Left lung (tissue), 4 donors: ENCODE measurements at regions not wholly inside any gene's neighbourhood (a gene's known extent, or its start where the extent isn't known, plus 50 kb on each side); places are given as distances from the start of the nearest gene placed in this dataset.

ENCODE experiments used
- ATAC-seq: fragments of 200-7000 bp; cut with Tn5 transposase; one replicate; pipeline ENCODE4 v1.9.1; 2020; ENCODE audit warnings: moderate library complexity
- DNase-seq, 4 donors: peaks; one replicate each; pipeline ENCODE4 v3.0.0-alpha.2; 2013 to 2020
- H3K27ac ChIP-seq, 2 donors: fragments of 200-600 bp; sonication (generic) in 1 of 2; one replicate each; pipeline versions ENCODE4 v1.5.0 to v1.8.0; 2020 to 2021
- H3K27me3 ChIP-seq, 2 donors: fragments of 200-600 bp; sonication (generic) in 1 of 2; one replicate each; pipeline versions ENCODE4 v1.5.0 to v1.8.0; 2020 to 2021
- H3K36me3 ChIP-seq, 2 donors: fragments of 200-600 bp; sonication (generic) in 1 of 2; one replicate each; pipeline versions ENCODE4 v1.5.0 to v1.8.0; 2020 to 2021
- H3K4me1 ChIP-seq, 2 donors: fragments of 200-600 bp; one replicate each; pipeline ENCODE4 v1.8.0; 2021
- H3K4me3 ChIP-seq, 2 donors: fragments of 200-600 bp; sonication (generic) in 1 of 2; one replicate each; pipeline versions ENCODE4 v1.5.0 to v1.8.0; 2020 to 2021; ENCODE audit warnings: mild to moderate bottlenecking in 1 of 2
- H3K9me3 ChIP-seq, 2 donors: fragments of 200-600 bp; sonication (generic) in 1 of 2; one replicate each; pipeline versions ENCODE4 v1.5.0 to v1.8.0; 2020 to 2021
- intact Hi-C, 2 donors: fragments of 100-400 bp; cut with DNase I; formaldehyde crosslinking; loops; one replicate each; pipeline versions ENCODE4 v1.11.2 to v1.14.2; 2022
- TF ChIP-seq, protein P1 (sequence below), 2 donors: fragments of 200-600 bp; sonication (generic) in 1 of 2; IDR thresholded peaks; one replicate each; pipeline versions ENCODE4 v1.5.0 to v1.8.0; 2021; ENCODE audit warnings: antibody characterized with exemption in 2 of 2
- donor health status: DM: no; HTN: yes; CAD: no.
- donor health status: DM: no; HTN: no; CAD: no.

DNA sequence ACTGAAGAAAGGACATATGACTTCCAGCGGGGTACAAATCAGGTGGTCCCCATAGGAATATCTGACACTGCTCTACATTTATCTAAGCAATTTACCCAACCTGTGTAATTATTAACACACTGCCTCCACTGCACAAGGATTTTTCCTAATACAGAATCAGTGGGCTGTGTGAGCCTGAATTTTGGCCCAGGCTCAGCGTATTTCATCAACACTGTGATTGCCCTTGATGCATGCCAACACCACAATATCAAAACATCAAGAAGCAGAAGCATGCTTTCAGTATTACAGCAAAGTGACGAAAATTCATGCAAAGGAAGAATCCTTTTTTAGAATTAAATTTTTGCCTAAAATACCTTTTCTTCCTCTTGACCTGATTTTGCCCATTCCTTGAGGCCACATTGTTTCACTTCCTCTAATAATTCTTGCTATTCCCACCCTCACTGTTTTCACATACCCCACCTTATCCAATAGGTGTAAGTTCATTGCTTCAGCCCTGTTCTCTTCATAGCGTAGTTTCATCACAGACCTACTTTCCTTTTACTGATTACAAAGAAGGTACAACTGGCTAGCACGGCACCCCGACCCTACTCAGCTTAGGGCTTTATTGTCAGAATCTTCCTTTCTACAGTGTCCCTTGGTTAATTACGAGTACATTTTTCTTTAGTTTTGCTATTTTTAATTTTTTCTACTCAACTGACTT, 83.7 kb upstream of the PTCHD4 start:
- H3K27ac ChIP-seq = no peak overlapping the region
- peaks cover 0 to 2% of the 10 kb centered on the region in 2 donors for H3K9me3 ChIP-seq
- peak in 2 of 4 donors; percentile 27 to 32 for DNase-seq
- H3K4me3 ChIP-seq = no peak overlapping the region
- no peaks in the 10 kb centered on the region for H3K27me3 ChIP-seq
- H3K4me1 ChIP-seq = no peaks in the 10 kb centered on the region
- TF ChIP-seq, protein P1, sequence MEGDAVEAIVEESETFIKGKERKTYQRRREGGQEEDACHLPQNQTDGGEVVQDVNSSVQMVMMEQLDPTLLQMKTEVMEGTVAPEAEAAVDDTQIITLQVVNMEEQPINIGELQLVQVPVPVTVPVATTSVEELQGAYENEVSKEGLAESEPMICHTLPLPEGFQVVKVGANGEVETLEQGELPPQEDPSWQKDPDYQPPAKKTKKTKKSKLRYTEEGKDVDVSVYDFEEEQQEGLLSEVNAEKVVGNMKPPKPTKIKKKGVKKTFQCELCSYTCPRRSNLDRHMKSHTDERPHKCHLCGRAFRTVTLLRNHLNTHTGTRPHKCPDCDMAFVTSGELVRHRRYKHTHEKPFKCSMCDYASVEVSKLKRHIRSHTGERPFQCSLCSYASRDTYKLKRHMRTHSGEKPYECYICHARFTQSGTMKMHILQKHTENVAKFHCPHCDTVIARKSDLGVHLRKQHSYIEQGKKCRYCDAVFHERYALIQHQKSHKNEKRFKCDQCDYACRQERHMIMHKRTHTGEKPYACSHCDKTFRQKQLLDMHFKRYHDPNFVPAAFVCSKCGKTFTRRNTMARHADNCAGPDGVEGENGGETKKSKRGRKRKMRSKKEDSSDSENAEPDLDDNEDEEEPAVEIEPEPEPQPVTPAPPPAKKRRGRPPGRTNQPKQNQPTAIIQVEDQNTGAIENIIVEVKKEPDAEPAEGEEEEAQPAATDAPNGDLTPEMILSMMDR (IDR thresholded peaks at IDR 0.05) = no peak
- no peaks in the 10 kb centered on the region for H3K36me3 ChIP-seq
- no peak for ATAC-seq
- intact Hi-C loops = no loop called here

DNA sequence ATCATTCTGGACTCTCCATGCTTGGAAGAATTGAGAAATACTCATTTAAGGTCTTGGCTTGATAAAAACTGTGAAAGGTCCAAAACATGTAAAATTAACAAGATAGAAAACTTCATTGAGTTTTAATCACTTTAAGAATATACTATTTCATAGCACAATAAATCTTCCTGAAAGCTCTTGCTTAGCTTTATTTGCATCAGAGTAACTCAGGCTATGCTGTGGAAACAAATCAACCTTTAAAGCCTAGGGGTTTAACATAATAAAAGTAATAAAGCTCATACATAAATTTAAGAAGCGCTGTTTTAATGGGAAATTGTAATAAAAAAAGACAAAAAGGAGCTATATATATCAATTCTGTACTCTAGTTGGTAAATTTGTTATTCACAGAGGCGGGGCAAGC, 77.2 kb upstream of the PTCHD4 start:
- Histone ChIP-seq H3K27me3 (no peaks in the 10 kb centered on the region), H3K36me3 (no peaks in the 10 kb centered on the region), H3K4me3 (no peak overlapping the region), H3K27ac (no peak overlapping the region), H3K4me1 (no peaks in the 10 kb centered on the region), H3K9me3 (no peaks in the 10 kb centered on the region)
- intact Hi-C loops = no loop called here
- TF ChIP-seq, protein P1 (IDR thresholded peaks at IDR 0.05) = no peak
- DNase-seq = no peak
- no peak for ATAC-seq

DNA sequence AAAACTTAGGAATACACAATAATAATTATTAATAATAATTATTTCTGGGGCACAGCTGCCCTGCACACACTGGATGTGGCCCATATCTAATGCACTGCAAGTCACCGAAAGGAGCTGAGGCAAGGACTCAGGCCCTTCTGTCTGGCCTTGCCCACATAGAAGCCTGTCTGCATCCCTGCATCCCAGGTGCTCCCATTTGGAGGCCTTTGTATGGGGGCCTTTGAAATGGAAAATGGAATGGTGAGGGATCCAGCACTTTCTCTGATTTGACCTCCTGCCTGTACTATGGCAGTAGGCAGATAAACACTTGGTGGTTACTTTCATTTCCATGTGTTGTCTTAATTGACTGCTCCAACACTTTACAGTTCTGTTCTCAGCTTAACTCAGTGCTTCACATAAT, 75.7 kb upstream of the PTCHD4 start:
- intact Hi-C loops = no loop called here
- Histone ChIP-seq H3K27ac (no peak overlapping the region), H3K4me1 (no peaks in the 10 kb centered on the region), H3K4me3 (no peak overlapping the region), H3K27me3 (no peaks in the 10 kb centered on the region), H3K9me3 (no peaks in the 10 kb centered on the region), H3K36me3 (no peaks in the 10 kb centered on the region)
- no peak for ATAC-seq
- DNase-seq = peak in 1 of 4 donors; percentile 5
- TF ChIP-seq, protein P1 (IDR thresholded peaks at IDR 0.05) = no peak

DNA sequence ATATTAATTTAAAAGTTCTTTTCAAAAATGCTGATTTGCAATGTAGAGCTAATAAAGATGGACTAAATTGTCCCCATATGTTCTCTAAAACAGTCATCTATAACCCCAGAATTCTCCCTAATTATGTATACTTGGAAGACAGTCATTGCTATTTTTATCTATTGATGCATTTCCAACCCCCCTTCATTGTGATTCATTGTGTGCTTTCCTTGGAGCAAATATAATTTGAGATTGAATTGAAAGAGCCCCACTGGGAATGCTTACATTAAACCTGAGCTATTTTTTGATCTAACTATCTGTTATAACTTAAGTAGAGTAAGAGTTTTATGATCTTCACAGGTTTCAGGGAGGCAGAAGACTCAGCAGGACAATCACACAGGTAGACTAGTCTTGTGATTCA, 73.7 kb upstream of the PTCHD4 start:
- Histone ChIP-seq H3K27me3 (no peaks in the 10 kb centered on the region), H3K9me3 (no peaks in the 10 kb centered on the region), H3K4me3 (no peak overlapping the region), H3K4me1 (no peaks in the 10 kb centered on the region), H3K27ac (no peak overlapping the region), H3K36me3 (no peaks in the 10 kb centered on the region)
- intact Hi-C loops = no loop called here
- DNase-seq (peak in 2 of 4 donors; percentile 18 to 35), ATAC-seq (no peak)
- TF ChIP-seq, protein P1 (IDR thresholded peaks at IDR 0.05) = no peak

DNA sequence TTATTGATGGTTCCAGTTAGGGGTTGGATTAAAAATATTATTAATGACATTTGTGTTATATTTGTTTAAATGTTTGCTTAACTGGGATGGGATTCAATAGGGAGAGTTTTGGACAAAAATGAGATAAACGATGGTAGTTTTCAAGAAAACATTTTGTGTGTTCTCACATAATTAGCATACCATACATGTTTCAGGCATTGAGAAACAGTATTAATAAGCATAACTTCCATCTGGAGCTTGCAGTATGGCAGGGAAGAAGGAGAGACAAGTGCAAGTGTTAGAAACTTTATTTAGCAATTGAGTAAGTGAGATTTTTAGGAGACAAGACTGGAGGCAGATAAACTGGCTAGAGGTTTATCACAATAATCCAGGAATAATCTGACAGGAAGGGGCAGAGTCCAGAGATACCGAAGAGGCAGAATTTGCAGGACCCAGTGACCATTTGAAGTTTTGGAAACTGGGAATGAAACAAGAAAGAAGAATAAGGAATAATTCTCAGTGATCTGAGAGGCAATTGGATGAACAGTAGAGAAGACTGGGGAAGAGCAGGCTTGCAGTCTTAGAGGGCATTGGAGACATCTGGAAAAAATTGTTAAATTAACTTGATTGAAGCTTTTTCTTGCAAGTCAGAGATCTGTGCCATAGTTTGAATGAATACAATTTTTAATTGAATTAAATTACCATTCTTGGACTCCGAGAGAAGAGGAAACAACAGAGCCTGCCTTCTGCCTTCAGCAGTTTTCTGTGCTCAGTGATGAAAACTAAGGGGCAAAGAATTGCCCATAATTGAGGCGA, 73.0 kb upstream of the PTCHD4 start:
- Histone ChIP-seq H3K27ac (no peak overlapping the region), H3K4me3 (no peak overlapping the region), H3K27me3 (no peaks in the 10 kb centered on the region), H3K9me3 (no peaks in the 10 kb centered on the region), H3K4me1 (no peaks in the 10 kb centered on the region), H3K36me3 (no peaks in the 10 kb centered on the region)
- intact Hi-C loops = no loop called here
- TF ChIP-seq, protein P1 (IDR thresholded peaks at IDR 0.05) = no peak
- no peak for ATAC-seq
- DNase-seq = peak in 2 of 4 donors; percentile 46 to 52
